ENCODE measurements at regions not wholly inside any gene's neighbourhood (a gene's known extent, or its start where the extent isn't known, plus 50 kb on each side); places are given as distances from the start of the nearest gene placed in this dataset.
"Not testable (repeated sequence)": the region's sequence is repeated elsewhere in the genome, so short reads cannot be mapped to it uniquely, and the experiment has no call there.

DNA sequence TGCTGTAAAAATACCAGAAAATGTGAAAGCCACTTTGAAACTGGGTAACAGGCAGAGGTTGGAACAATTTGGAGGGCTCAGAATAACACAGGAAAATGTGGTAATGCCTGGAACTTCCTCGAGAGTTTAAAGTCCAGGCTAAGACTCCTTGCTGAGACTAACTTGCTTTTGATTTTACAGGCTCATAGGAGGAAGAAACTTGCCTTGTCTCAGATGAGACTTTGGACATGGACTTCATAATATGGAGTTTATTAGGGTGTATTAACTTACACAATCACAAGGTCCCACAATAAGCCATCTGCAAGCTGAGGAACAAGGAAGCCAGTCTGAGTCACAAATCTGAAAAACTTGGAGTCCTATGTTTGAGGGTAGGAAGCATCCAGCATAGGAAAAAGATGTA is 293.4 kb upstream of the TMEFF2 start:
- CTCF ChIA-PET (ENCODE audit: partially characterized antibody); H2AFZ ChIP-seq (ENCODE audit: low read length); H3K4ac ChIP-seq (replicated peaks; ENCODE audit: insufficient read length, low read depth, low read length); H3K79me2 ChIP-seq (ENCODE audit: control insufficient read depth in 1 of 2, insufficient read depth in 2 of 2, low read length in 2 of 2); DNase-seq (ENCODE audit: low read depth in 1 of 2, low spot score in 2 of 2); H3K9me3 ChIP-seq (ENCODE audit: insufficient read depth in 2 of 2, low read depth in 1 of 2, low read length in 1 of 2); H3K4me3 ChIP-seq (ENCODE audit: extremely low read depth in 1 of 4, insufficient read depth in 2 of 4, low read depth in 3 of 4, low read length in 4 of 4); H3K14ac ChIP-seq (ENCODE audit: insufficient read length); H2BK15ac ChIP-seq (ENCODE audit: low read length); H4K8ac ChIP-seq (ENCODE audit: extremely low read depth, insufficient read depth, low read length); H3K18ac ChIP-seq (ENCODE audit: extremely low read depth, low read length); H4K20me1 ChIP-seq (replicated peaks in 1 of 2; ENCODE audit: control insufficient read depth in 1 of 2, insufficient read depth in 2 of 2, low read length in 2 of 2); H2BK120ac ChIP-seq (replicated peaks; ENCODE audit: low read depth, low read length); H2BK12ac ChIP-seq (ENCODE audit: low read depth, low read length); H3K23ac ChIP-seq (ENCODE audit: insufficient read length); H2BK5ac ChIP-seq (ENCODE audit: low read depth, low read length); H4K91ac ChIP-seq (replicated peaks; ENCODE audit: insufficient read length, low read length); H3K4me2 ChIP-seq (ENCODE audit: insufficient read depth in 1 of 2, low read depth in 2 of 2, low read length in 2 of 2); POLR2A ChIA-PET (ENCODE audit: partially characterized antibody); H2AK5ac ChIP-seq (ENCODE audit: low read depth, low read length); H3K23me2 ChIP-seq (ENCODE audit: low read depth, low read length); H3K79me1 ChIP-seq (ENCODE audit: low read depth, low read length); H3K27ac ChIP-seq (ENCODE audit: low read depth, low read length); H4K5ac ChIP-seq (ENCODE audit: insufficient read length, low read depth, low read length); H3K56ac ChIP-seq (replicated peaks; ENCODE audit: insufficient read length, low read depth, low read length); H2BK20ac ChIP-seq (ENCODE audit: low read length); H3K4me1 ChIP-seq (replicated peaks in 1 of 4; ENCODE audit: control insufficient read depth in 3 of 4, insufficient read depth in 4 of 4, low read length in 3 of 4); H3K27me3 ChIP-seq (replicated peaks in 1 of 4; ENCODE audit: control insufficient read depth in 3 of 4, extremely low read depth in 1 of 4, insufficient read depth in 3 of 4, low read length in 3 of 4); H3K9ac ChIP-seq (replicated peaks in 1 of 4; ENCODE audit: extremely low read depth in 1 of 4, low read depth in 3 of 4, low read length in 3 of 4); FAIRE-seq; H3K36me3 ChIP-seq (ENCODE audit: control insufficient read depth in 2 of 4, insufficient read depth in 4 of 4, low read length in 3 of 4): not testable (repeated sequence)
- 88% methylated on average over 1 of the region's 1 CpG; no CpG with 5 or more reads in 1 of the 2 experiments for WGBS, 2 experiments (ENCODE audit: extremely low coverage in 1 of 2, insufficient coverage in 1 of 2, insufficient read length in 1 of 2, insufficient replicate concordance in 2 of 2, low coverage in 1 of 2, low lambda C conversion rate in 2 of 2, missing lambda C conversion rate in 1 of 2)
